ENCODE measurements at regions not wholly inside any gene's neighbourhood (a gene's known extent, or its start where the extent isn't known, plus 50 kb on each side); places are given as distances from the start of the nearest gene placed in this dataset.

- TF ChIP-seq CTCF (IDR thresholded peaks at IDR 0.05) = no peak
- TF ChIP-seq POLR2A (IDR thresholded peaks at IDR 0.05) = no peak
These were observed 142.2 kb downstream of the RXFP2 start for GRCh38 chr13:31881495-31881882.

Data from stomach (tissue), 4 donors.